Esophagus squamous epithelium (tissue), 5 donors: ENCODE measurements at regions not wholly inside any gene's neighbourhood (a gene's known extent, or its start where the extent isn't known, plus 50 kb on each side); places are given as distances from the start of the nearest gene placed in this dataset.

Source experiments
- DNase-seq: peaks from one replicate; lab custom pipeline; 2025; lab: John Stamatoyannopoulos, UW
- H3K27ac ChIP-seq, 4 donors: fragments of 200-600 bp; sonication (generic); one replicate each; pipeline ENCODE4 v1.5.1; 2016 to 2019; ENCODE audit warnings: mild to moderate bottlenecking in 1 of 4
- H3K27me3 ChIP-seq, 4 donors: fragments of 200-600 bp; sonication (generic); 1 replicate in 3 of 4; 2 replicates in 1 of 4; pipeline versions ENCODE4 v1.5.1 to v1.6.0; 2017 to 2021; ENCODE audit warnings: antibody characterized with exemption in 1 of 4
- H3K36me3 ChIP-seq, 3 donors: fragments of 200-600 bp; sonication (generic); one replicate each; pipeline ENCODE4 v1.5.1; 2016 to 2019
- H3K4me1 ChIP-seq, 3 donors: fragments of 200-600 bp; sonication (generic); one replicate each; pipeline ENCODE4 v1.5.1; 2017 to 2019
- H3K4me3 ChIP-seq, 4 donors: fragments of 200-600 bp; sonication (generic); 1 replicate in 3 of 4; 2 replicates in 1 of 4; pipeline ENCODE4 v1.5.1; 2016 to 2019; ENCODE audit warnings: mild to moderate bottlenecking in 2 of 4, moderate library complexity in 1 of 4
- H3K9me3 ChIP-seq, 3 donors: fragments of 200-600 bp; sonication (generic); one replicate each; pipeline ENCODE4 v1.5.1; 2016 to 2019
- CTCF ChIP-seq, 6 experiments: fragments of 450-650 bp in 4 of 6; fragments of 200-600 bp in 2 of 6; sonication (generic) in 2 of 6; IDR thresholded peaks; one replicate each; pipeline ENCODE4 v1.5.1; 2016 to 2019; ENCODE audit warnings: antibody characterized with exemption in 6 of 6, mild to moderate bottlenecking in 4 of 6, moderate library complexity in 4 of 6
- POLR2A ChIP-seq, 4 donors: fragments of 450-650 bp; IDR thresholded peaks; one replicate each; pipeline ENCODE4 v1.6.1; 2017; ENCODE audit warnings: antibody characterized with exemption in 4 of 4, mild to moderate bottlenecking in 4 of 4, moderate library complexity in 3 of 4
- WGBS, 2 donors: methylation state at CpG; one replicate each; pipeline ENCODE4 v1.1.5; 2018; 5-methylcytosine and 5-hydroxymethylcytosine counted together
- intact Hi-C: fragments of 100-400 bp; cut with DNase I; formaldehyde crosslinking; loops from one replicate; pipeline ENCODE4 v1.15.0; 2022
- donor health status: DM: yes; HTN: yes; CAD: no.

GRCh38 chr10:118401708-118402193, 59.6 kb upstream of the FAM204A start:
- TF ChIP-seq CTCF (IDR thresholded peaks at IDR 0.05) (no peak), POLR2A (IDR thresholded peaks at IDR 0.05) (no peak)
- WGBS, 2 donors, result 93 to 98% methylated on average over 2 of the region's 2 CpGs
- peaks cover 0 to 45% (median 0%) of the 10 kb centered on the region in 4 donors for H3K27me3 ChIP-seq
- no peaks in the 10 kb centered on the region for H3K9me3 ChIP-seq
- no peak for DNase-seq
- H3K4me3 ChIP-seq, result no peak overlapping the region
- intact Hi-C loops, result no loop called here
- no peaks in the 10 kb centered on the region for H3K36me3 ChIP-seq
- no peak overlapping the region for H3K27ac ChIP-seq
- H3K4me1 ChIP-seq, result no peaks in the 10 kb centered on the region

GRCh38 chr10:118397391-118397790, 55.3 kb upstream of the FAM204A start:
- H3K27ac ChIP-seq, result no peak overlapping the region
- H3K4me3 ChIP-seq, result no peak overlapping the region
- H3K9me3 ChIP-seq, result no peaks in the 10 kb centered on the region
- DNase-seq, result no peak
- H3K27me3 ChIP-seq, result peaks cover 0 to 10% (median 0%) of the 10 kb centered on the region in 4 donors
- TF ChIP-seq CTCF (IDR thresholded peaks at IDR 0.05), result no peak
- TF ChIP-seq POLR2A (IDR thresholded peaks at IDR 0.05), result no peak
- no peaks in the 10 kb centered on the region for H3K36me3 ChIP-seq
- intact Hi-C loops, result no loop called here
- H3K4me1 ChIP-seq, result peaks cover 0 to 22% (median 8%) of the 10 kb centered on the region in 3 donors
- WGBS, 2 donors, result 77 to 78% methylated on average over 4 of the region's 4 CpGs

- peaks cover 0 to 21% (median 0%) of the 10 kb centered on the region in 4 donors for H3K27me3 ChIP-seq
- 63 to 73% methylated on average over 5 of the region's 5 CpGs for WGBS, 2 donors
- DNase-seq, result no peak
- no peak overlapping the region for H3K4me3 ChIP-seq
- TF ChIP-seq CTCF (IDR thresholded peaks at IDR 0.05), result no peak
- TF ChIP-seq POLR2A (IDR thresholded peaks at IDR 0.05), result no peak
- no peaks in the 10 kb centered on the region for H3K9me3 ChIP-seq
- H3K36me3 ChIP-seq, result no peaks in the 10 kb centered on the region
- intact Hi-C loops, result no loop called here
- H3K27ac ChIP-seq, result peak overlapping the region in 1 of 4 donors; percentile 3
- H3K4me1 ChIP-seq, result peaks cover 0 to 22% (median 8%) of the 10 kb centered on the region in 3 donors
Measured at GRCh38 chr10:118395947-118396346, 53.8 kb upstream of the FAM204A start.

- WGBS, 2 donors, result 24% methylated on average over 8 of the region's 8 CpGs
- H3K9me3 ChIP-seq, result no peaks in the 10 kb centered on the region
- TF ChIP-seq POLR2A (IDR thresholded peaks at IDR 0.05) (no peak), CTCF (IDR thresholded peaks at IDR 0.05) (no peak)
- no peak for DNase-seq
- peaks cover 0 to 22% (median 8%) of the 10 kb centered on the region in 3 donors for H3K4me1 ChIP-seq
- H3K4me3 ChIP-seq, result no peak overlapping the region
- peak overlapping the region in 1 of 4 donors; percentile 43 for H3K27ac ChIP-seq
- H3K27me3 ChIP-seq, result peaks cover 0 to 21% (median 0%) of the 10 kb centered on the region in 4 donors
- intact Hi-C loops, result no loop called here
- no peaks in the 10 kb centered on the region for H3K36me3 ChIP-seq
Measured at GRCh38 chr10:118394301-118395200, 52.4 kb upstream of the FAM204A start.

- Histone ChIP-seq H3K27me3 (peaks cover 0 to 19% (median 0%) of the 10 kb centered on the region in 4 donors), H3K9me3 (peaks cover 0 to 6% (median 0%) of the 10 kb centered on the region in 3 donors), H3K36me3 (no peaks in the 10 kb centered on the region), H3K4me3 (no peak overlapping the region), H3K27ac (no peak overlapping the region), H3K4me1 (peaks cover 0 to 22% (median 8%) of the 10 kb centered on the region in 3 donors)
- intact Hi-C loops, result no loop called here
- WGBS, 2 donors, result 67 to 79% methylated on average over 5 of the region's 5 CpGs
- TF ChIP-seq POLR2A (IDR thresholded peaks at IDR 0.05) (no peak), CTCF (IDR thresholded peaks at IDR 0.05) (no peak)
- no peak for DNase-seq
Measured at GRCh38 chr10:118392761-118393160, 50.6 kb upstream of the FAM204A start.
